Activated CD8-positive, alpha-beta memory T cell treated with anti-CD3 and anti-CD28 coated beads, Interleukin-2, amount 50 U/mL, for 1 hour (primary cell): ENCODE measurements at regions not wholly inside any gene's neighbourhood (a gene's known extent, or its start where the extent isn't known, plus 50 kb on each side); places are given as distances from the start of the nearest gene placed in this dataset.

Source experiments
- DNase-seq: peaks from one replicate; pipeline ENCODE4 v3.0.0-alpha.2; 2020; ENCODE audit errors: extremely low read depth

DNA sequence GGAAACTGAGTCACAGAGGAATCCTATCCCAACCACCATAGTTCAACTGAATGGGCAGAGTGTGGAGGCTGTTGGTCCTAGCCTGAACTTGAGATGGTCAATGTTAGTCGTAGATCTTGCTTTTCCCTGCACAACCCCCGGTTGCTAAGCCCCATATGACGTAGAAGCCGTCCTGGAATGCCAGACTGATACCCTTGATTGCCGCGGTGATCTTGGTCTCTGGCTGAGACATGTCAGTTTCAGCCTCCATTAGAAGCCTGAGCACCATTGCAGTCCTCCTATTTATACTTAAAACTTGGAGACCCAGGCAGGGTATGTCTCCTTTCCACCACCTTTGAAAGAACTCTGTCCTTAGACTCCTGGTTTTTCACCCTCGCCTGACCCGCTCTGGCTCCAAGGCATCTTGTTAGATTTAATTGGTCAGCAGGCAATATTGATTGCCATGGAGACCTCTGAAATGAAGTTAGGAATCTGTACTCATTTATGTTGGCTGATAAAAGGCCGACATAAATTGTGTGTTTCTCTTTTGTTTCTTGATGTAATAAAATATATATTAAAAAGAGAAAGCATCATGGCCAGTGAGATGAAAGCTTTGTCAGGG, 53.4 kb downstream of the RPLP1 start:
- DNase-seq = no peak

DNA sequence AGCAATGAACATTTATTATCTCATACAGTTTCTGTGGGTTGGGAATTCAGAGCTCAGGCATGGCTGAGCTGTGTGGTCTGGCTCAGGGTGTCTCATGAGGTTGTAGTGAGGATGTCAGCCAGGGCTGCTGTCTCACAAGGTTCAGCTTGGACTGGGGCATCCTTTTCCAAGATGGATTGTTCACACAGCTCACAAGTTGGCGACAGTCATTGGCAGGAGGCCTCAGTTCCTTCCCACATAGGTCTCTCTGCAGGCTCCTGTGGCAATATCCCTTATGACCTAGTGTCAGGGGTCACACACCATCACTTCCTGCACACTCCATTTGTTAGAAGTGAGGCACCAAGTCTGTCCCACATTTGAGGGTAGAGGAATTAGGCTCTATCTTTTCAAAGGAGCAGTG, 56.0 kb downstream of the RPLP1 start:
- DNase-seq = no peak

DNA sequence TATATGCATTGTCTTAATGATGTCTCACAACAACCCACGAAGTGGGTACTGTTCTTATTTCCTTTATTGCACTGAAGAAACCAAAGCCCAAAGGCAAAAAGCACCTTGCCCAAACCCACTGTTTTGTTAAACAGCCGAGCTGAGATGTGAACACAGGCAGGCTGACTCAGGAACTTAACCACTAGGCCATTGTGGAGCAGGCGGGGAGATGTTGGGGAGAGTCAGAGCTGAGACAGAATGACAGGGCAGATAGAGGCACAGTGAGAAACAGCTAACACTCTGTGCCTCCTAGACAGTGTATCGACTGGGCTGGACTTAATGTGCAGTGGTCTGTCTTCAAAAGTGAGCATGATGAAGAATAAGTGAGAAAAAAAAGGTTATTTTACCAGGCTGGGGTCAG, 56.5 kb downstream of the RPLP1 start:
- DNase-seq = no peak

DNA sequence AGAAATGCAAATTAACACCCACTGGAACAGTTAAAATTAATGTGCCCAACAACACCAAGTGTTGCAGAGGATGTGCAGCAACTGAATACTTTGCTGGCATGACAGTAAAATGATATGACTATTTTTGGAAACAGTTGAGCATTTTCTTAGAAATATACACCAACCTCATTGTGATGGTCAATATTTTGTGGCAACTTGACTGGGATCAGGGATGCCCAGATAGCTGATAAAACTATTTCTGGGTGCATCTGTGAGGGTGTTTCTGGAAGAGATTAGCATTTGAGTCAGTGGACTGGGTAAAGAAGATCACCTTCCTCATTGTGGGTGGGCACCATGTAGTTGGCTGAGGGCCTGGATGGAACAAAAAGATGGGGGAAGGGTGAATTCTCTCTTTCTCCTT, 57.9 kb downstream of the RPLP1 start:
- no peak for DNase-seq

DNA sequence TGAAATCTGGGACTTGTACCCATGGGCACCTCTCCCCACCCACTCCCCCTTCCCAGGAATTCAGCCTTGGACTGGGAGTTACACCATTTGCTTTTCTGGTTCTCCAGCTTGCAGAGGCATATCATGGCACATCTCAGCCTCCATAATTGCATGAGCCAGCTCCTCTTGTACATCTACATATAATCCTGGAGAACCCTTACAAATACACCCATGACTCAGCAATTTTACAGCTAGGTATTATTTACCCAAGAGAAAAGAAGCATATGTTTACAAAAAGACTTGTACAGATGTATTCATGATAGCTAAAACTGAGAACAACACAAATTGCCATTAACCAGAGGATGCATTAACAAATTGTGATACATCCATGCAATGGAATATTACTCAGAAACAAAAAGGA, 58.4 kb downstream of the RPLP1 start:
- DNase-seq = no peak

DNA sequence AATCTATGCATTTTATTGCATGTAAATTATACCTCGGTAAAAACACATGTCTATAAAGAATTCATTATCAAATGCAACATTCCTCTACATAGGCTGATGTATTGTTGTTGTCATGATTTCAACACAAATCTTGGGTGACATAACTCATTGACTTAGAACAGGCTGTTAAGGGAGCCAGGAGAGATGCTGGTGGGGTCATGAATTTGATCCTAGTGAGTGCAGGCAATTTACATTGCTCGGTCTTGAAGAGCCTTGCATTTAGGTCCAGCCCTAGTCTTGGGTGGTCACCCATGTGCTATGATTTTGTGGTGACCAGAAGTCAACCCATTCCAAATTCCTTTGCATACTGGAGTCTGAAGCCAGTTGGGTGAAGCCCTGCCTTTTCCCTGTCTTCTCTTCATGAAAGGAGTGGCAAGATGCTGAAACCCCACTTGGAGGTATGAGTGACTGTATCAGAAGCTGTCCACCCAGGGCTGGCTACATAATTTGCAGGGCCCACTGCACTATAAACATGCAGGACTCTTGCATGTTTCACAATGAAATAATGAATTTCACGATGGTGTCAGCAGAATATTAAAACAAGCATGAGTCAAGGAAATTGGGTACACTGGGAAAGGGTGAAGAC, 59.2 kb downstream of the RPLP1 start:
- DNase-seq = no peak

DNA sequence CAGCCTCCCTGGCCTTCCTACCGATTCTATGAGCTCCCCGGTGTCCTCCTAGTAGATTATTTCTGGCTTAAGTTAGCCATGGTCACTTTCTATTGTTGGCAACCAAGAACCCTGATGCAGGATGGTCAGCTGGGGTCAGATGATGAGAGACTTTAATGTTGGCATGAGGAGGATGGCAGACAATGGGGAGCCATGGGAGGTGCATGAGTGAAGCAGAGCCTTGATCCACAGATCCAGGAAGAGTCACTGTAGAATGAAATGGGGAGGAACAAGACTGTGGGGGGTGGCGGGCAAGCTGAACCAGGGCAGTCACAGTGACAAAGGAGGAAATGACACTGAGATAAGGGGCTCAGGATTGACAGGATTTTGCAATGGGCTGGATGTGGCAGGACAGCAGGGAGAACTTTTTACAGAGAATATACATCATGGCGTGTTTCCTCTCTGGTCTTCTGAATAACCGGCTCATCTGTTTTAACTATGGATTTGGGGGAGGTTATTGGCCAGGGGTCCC, 60.9 kb downstream of the RPLP1 start:
- no peak for DNase-seq

DNA sequence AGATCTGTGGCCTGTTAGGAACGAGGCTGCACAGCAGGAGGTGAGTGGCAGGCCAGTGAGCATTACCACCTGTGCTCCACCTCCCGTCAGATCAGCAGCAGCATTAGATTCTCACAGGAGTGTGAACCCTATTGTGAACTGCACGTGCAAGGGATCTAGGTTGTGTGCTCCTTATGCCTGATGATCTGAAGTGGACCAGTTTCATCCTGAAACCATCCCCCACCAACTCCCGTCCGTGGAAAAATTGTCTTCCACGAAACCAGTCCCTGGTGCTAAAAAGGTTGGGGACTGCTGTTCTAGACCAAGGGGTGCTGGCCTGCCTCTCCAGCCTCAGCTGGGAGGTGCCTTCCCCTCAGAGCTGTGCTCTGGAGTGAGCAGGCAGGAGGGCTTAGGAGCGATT, 61.4 kb downstream of the RPLP1 start:
- no peak for DNase-seq

DNA sequence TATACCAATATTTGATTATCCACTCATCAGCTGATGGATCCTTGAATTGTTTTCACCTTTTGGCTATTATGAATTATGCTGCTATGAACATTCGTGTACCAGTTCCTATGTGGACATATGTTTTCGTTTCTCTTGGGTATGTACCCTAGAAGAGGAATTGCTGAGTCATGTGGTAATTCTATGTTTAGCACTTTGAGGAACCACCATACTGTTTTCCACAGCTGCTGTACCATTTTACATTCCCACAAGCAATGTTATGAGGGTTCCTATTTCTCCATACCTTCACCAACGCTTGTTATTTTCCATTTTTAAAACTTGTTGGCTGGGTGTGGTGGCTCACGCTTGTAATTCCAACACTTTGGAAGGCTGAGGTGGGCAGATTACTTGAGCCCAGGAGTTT, 62.9 kb downstream of the RPLP1 start:
- no peak for DNase-seq

DNA sequence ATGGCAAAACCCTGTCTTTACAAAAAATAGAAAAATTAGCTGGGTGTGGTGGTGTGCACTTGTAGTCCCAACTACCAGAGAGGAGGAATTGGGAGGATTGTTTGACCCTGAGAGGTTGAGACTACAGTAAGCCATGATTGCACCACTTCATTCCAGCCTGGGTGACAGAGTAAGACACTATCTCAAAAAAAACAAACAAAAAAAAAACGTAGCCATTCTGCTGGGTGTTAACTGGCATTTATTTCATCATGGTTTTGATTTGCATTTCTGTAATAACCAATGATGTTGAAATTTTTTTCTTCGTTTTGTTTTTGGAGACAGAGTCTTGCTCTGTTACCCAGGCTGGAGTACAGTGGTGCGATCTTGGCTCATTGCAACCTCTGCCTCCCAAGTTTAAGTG, 63.3 kb downstream of the RPLP1 start:
- no peak for DNase-seq

DNA sequence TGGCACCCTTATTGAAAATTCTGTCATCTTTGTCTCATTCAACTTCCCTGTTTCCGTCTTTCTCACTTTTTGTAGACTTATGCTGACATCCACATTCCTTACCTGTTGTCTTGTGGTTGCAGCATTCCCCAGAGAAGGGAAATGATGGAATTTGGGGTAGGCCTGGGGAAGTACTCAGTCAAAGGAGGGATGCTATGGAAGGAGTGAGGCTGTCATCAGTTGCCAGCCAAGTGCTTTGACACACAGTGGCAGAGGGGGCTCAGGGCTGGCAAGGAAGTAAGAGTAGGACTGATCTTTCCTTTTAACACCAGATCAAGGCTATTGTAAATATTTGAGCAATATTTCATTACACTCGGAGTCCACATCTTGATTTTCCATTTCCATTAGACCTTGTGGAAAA, 64.4 kb downstream of the RPLP1 start:
- DNase-seq = no peak

DNA sequence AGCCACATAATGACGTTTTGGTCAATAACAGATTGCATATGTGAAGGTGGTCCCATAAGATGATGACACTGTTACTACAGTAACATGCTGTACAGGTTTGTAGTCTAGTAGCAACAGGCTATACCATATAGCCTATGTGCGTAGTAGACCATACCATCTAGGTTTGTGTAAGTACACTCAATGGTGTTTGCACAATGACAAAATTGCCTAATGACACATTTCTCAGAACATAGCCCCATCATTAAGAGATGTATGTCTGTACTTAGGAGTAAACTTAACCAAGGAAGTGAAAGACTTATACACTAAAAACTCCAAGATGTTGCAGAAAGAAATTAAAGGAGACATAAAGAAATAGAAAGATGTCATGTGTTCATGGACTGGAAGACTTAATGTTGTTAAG, 66.2 kb downstream of the RPLP1 start:
- no peak for DNase-seq

DNA sequence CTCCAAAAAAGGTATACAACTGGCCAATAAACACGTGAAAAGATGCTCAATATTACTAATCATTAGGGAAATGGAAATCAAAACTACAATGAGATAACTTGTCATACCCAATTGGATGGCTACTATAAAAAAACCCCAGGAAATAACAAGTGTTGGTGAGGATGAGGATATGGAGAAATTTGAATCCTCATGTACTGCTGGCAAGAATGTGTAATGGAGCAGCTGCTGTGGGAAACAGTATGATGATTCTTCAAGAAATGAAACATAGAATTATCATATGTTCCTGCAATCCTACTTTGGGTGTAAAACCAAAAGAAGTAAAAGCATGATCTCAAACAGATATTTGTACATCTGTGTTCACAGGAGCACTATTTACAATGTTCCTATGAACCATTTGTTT, 67.4 kb downstream of the RPLP1 start:
- no peak for DNase-seq

DNA sequence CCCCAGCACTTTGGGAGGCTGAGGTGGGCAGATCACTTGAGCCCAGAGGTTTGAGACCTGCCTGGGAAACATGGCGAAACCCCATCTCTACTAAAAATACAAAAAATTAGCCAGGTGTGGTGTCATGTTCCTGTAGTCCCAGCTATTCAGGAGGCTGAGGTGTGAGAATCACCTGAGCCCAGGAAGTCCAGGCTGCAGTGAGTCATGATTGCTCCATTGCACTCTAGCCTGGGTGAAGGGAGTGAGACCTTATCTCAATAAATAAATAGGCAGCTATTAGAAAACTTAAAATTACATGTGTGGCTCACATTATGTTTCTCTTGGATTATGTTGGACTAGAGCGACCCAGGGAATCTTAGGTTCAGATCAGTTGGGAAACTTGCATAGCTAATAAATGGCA, 69.7 kb downstream of the RPLP1 start:
- no peak for DNase-seq

DNA sequence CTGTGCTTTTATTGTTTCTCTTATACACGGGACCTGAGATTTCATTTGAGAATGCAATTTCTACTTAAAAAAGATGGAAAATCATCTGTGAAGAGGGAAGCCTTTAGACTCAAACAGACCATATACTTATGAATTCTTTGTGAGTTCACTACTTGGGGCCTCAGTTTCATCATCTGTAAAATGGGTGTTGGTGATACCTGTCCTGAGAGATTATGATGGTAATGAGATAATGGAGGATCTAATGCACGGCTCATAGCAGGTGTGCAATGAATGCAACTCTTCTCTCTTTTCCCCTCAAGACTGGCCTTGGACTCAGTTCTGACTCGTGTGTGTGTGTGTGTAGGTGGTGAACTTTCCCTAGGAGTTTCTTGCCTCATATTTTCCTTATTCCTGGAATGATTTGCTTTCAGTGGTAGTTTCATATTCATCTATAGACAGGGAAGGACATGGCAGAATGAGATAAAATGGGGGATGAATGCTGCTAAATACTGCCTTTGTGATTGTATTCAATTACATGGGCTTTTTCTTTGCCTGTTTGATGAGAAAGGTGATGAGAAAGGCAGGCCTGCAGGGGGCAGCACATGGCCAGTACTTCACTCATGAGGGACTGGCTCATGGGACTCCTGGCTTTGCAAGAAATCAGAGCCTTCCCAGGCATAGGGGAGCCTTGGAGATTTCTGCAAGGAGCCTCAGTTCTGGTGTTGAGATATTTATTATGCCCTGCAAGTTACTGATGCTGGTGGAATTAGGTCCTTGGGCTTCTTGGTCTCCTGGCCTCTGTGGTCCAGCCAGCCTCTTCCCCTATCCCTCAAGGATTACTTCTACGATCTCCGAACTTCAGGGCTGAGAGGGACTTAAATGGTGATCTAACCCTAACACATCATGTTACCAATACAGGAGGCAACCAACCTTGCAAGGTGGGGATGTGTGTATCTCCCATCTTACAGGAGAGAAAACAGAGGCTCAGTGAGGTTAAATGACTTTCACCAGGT, 70.7 kb downstream of the RPLP1 start:
- peak; percentile 8 for DNase-seq

DNA sequence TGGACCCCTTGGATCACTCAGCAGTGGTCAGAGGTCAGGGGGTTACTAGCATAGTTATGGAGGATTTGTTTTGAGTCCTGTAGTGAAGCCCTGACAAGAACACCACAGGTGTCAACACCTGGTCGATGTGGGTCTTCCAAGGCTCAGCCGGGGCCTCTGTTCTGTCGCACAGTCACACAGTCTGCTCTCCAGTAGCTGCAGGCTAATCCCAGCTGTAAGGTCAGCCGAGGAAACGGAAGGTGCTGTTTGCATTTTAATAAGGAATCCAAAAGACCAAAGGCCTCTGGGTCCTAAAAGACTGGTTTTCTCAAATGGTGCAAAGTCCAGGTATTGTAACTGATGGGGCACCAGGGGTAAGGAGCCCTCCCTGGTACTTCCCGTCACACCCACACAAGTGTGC, 71.7 kb downstream of the RPLP1 start:
- no peak for DNase-seq

DNA sequence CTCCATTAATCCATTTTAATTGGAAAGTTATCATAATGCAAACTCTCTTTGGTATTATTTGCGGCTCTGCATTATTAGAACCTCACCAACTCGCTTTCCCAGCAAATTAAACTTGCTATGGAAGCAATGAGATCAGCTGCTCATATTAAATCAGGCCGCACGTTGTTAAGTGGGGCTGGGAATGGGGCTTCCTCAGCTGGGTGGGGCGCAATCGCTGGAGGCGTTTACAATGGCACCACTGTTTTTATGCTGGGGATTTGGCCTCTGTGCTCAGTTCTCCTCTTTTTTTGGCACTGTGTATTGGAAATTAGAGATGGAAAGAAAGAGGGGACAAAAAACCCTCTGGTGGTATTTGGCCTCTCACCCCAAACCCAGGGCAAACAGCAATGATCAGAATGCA, 72.2 kb downstream of the RPLP1 start:
- no peak for DNase-seq

DNA sequence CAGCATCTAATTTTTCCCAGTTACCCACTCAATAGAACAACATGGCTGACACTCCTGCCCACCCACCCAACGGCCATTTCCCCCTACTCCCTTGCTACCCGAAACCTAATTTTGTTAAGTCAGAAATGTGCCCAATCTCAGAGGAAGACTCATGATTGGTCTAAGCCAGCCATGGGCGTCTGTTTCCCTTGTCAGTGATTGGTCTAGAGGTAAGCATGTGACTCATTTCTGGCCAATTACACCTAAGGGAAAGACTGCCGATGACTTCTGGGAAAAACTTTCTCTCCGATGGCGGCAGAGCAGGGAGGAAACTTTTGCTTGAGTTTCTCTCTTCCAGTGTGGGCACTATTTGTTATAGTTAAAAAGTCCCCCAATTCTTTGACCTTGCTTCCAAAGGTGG, 72.9 kb downstream of the RPLP1 start:
- no peak for DNase-seq

DNA sequence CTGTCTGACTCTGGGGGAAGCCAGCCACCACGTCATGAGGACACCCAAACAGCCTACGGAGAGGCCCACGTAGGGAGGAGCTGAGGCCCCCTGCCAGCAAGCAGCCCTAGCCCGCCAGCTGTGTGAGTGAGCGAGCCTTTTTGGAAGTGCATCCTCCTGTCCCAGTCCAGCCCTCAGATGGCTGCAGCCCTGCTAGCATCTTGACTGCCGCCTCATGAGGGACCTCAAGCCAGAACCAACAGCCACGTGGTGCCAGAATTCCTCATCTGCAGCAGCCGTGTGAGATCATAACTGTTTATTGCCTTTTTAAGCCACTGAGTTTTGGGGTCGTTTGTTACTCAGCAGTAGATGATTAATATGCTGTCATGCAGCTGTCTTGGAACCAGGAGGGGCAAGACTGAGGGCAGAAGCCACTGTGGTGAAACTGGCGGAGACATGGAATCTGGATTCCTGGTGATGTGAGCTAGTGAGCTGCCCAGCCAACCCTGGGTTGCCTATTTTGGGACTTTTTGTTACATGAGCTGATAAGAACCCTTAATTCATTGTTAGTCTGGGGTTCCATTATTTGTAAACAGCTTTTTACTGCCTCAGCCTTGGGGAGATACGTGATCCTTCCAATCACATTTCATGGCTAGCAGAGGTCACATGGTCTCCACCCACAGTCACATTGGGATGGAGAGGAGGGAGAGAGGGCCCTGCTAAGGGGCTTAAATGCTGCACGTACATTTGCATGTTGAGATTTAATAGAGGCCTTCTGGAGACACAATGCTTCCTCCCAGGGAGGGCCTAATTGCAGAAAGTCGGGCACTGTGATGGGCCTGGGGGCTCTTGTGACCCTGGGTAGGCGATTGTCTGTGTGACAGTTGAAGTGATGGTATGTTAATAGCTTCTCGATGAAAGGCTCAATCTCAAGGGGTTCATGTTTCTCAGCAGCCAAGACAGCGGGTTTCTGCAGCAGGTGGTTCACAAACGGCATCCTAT, 73.8 kb downstream of the RPLP1 start:
- DNase-seq = no peak

DNA sequence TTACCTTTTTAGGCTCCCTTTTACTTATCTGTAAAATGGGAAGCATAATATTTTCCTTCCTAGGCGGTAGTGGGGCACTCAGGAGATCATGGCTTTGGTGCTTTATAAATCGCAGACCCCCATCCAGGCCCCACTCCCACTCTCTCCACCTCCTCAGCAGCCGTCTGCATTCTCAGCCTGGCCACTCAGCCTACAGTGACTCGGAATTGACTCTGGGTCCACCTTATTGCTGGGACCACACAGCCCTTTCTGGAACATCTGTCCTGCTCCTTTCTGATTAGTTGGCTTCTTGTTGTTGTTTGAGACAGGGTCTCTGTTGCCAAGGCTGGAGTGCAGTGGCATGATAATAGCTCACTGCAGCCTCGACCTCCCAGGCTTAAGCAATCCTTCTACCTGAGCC, 76.5 kb downstream of the RPLP1 start:
- DNase-seq = no peak

DNA sequence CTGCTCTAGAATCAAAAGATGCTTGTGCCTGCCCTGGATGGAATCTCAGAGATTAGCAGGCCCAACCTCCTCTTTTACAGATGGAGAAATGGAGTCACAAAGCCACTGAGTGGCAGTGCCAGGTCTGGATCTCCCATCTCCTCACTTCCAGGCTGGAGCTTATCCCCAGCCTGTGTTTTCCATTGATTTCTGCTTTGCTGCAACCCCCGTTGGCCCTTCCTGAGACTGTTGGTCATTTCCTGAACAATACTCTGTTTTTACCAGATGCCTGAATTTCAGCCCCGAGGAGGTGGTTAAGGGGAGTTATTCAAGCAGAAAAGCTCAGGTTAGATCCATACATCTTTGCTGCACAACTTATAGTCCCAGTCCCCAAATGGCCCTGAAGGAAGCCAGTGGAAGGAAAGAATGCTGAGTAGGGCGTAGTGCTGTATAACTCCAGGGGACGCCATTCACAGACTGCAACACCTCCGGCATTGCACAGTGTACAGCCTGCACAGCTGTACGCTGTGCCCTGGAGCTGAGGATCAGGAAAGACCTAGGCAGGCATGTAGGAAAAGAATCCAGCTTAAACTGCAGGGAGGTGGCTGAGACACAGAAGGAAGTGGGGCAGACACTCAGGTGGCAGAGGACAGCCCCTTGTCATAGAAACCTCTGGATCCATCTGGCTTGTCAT, 77.5 kb downstream of the RPLP1 start:
- no peak for DNase-seq
